HFF-Myc (cell line): ENCODE measurements at regions not wholly inside any gene's neighbourhood (a gene's known extent, or its start where the extent isn't known, plus 50 kb on each side); places are given as distances from the start of the nearest gene placed in this dataset.

ENCODE experiments used
- DNase-seq: peaks from one replicate; pipeline ENCODE4 v3.0.0-alpha.2; 2011; ENCODE audit warnings: low read depth; ENCODE audit errors: extremely low read depth
- H3K4me3 ChIP-seq: replicated peaks from 2 replicates; pipeline ENCODE4 v1.5.1; 2011; ENCODE audit warnings: low read depth, mild to moderate bottlenecking, control low read depth, low read length
- CTCF ChIP-seq: IDR thresholded peaks from 2 replicates; pipeline ENCODE4 v1.5.1; 2012; ENCODE audit warnings: mild to moderate bottlenecking, low read depth, low read length, control low read depth; ENCODE audit errors: missing control alignments

DNA sequence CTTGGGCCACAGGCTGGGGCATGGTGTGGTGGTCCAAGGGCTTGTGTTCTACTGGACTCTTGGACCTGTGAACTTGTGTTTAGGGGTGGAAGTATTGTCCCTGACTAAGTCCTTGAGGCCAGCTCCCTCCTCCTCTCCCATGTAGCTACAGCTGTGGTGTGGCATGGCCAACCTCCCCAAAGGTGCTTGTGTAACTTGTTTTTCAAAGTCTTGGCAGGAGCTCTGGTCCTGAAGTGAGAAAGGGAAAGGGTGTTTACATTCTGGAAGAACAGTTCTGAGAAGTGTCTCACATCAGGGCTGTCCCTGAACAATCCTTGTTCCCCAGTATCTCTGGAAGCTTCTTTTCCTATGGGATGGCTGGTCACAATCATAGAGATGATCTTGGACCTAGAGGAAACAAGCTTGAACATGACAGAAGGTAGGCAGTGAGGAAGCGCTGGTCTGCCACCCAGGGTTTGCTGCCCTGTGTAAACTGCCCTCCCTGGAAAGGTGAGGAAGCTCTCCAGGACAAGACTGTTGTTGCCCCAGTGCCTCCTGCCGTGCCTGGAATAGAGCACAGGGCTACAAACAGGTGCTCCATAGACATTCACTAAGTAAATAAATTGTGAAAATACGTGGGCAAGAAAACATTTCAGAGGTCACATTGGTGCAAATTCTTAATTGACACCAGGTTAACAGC is 64.6 kb upstream of the KLF9 start:
- H3K4me3 ChIP-seq, result no peak overlapping the region
- DNase-seq, result no peak
- no peak for TF ChIP-seq CTCF

DNA sequence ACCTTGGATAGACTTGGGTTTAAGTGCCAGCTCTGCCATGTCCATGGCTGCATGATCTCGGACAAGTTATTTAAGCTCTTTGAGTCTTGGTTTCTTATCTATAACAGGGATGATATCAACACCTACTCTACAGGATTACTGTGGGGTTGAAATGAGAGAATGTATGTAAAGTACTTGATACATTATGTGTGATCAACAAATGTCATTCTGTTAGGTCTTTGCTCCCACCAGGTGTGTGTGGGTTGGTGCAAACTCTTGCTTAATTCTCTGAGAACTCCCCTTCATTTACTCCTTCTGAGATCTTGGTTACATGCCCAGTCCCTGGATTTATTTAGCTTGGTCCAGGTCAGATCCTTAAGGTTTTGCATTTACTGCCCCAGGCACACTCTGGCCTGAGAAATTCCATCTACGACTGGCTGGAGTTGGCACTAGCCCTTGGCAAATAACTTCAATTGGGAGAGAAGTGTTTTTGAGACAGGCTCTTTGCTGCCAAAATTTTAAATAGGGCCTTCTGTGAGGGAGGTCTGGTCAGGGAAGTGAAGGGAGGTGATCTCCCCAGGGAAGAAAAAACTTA is 63.5 kb upstream of the KLF9 start:
- no peak for TF ChIP-seq CTCF
- DNase-seq, result no peak
- no peak overlapping the region for H3K4me3 ChIP-seq

- no peak for DNase-seq
- H3K4me3 ChIP-seq, result no peak overlapping the region
- TF ChIP-seq CTCF, result no peak
Measured at GRCh38 chr9:70477146-70477745, 62.8 kb upstream of the KLF9 start.

DNA sequence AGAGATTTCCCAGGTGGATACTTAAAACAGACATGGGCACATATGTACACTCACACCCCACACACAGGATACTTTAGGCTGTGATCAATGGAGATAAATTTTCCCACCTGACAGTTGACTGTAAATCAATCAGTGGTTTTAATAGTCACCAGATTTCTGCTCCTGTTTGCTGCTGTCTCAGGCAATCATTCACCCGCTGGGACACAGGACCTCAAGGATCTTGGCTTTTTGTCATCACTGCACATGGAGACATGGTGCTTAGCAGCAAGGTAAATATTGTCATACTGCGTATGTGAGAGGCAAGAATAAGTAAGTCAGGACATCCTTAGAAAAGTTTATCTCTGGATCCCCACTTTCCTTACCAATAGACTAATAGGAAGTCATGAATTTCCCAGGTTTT is 60.8 kb upstream of the KLF9 start:
- H3K4me3 ChIP-seq, result no peak overlapping the region
- no peak for DNase-seq
- TF ChIP-seq CTCF, result no peak

GRCh38 chr9:70474413-70474812 is 60.0 kb upstream of the KLF9 start:
- TF ChIP-seq CTCF, result no peak
- no peak for DNase-seq
- no peak overlapping the region for H3K4me3 ChIP-seq

GRCh38 chr9:70472268-70473249 is 58.1 kb upstream of the KLF9 start:
- no peak for DNase-seq
- no peak overlapping the region for H3K4me3 ChIP-seq
- TF ChIP-seq CTCF, result no peak
